Chondrocyte (in vitro differentiated cells): ENCODE measurements at regions not wholly inside any gene's neighbourhood (a gene's known extent, or its start where the extent isn't known, plus 50 kb on each side); places are given as distances from the start of the nearest gene placed in this dataset.

Experiments
- DNase-seq: peaks from one replicate; pipeline ENCODE4 v3.0.0; 2021; ENCODE audit warnings: mixed read lengths, low spot score
- H3K27ac Mint-ChIP-seq: one replicate; pipeline ENCODE4 v1.8.0; 2021; ENCODE audit warnings: mild to moderate bottlenecking, moderate library complexity, mixed read lengths; ENCODE audit not compliant: unreplicated experiment
- H3K27me3 Mint-ChIP-seq: 2 replicates; pipeline ENCODE4 v1.8.0; 2021; ENCODE audit warnings: low read depth, mixed read lengths
- H3K36me3 Mint-ChIP-seq: 2 replicates; pipeline ENCODE4 v1.8.0; 2021; ENCODE audit warnings: low read depth, mixed read lengths
- H3K4me1 Mint-ChIP-seq: 2 replicates; pipeline ENCODE4 v1.8.0; 2021; ENCODE audit warnings: low read depth, mild to moderate bottlenecking, mixed read lengths
- H3K4me3 Mint-ChIP-seq: one replicate; pipeline ENCODE4 v1.8.0; 2021; ENCODE audit warnings: mild to moderate bottlenecking, moderate library complexity, mixed read lengths; ENCODE audit not compliant: unreplicated experiment
- H3K9me3 Mint-ChIP-seq: 2 replicates; pipeline ENCODE4 v1.8.0; 2021; ENCODE audit warnings: low read depth, mixed read lengths
- TF ChIP-seq, protein P1 (sequence below): fragments of 200-600 bp; sonication (generic); IDR thresholded peaks from 2 replicates; pipeline ENCODE4 v1.5.0; 2021; ENCODE audit warnings: antibody characterized with exemption, mild to moderate bottlenecking, moderate library complexity

DNA sequence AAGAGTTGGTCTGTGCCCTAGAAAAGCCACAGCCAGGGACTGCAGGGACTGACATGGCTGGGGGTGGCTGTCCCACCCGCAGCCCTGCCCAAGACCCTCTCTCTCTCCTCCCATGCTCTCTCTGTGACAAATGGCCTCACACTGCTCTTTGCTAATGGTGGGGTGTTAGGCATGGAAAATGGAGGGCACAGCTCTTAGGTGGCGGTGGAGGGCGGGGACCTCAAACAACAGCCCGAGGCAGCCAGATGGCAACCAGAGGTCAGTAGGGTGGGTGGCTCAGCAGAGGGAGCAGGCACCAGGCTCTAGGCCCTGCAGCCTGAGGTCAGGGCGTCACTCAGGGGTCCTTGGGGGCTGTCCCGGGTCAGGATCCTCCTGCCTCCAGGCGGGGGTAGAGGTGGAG, 73.9 kb upstream of the DAB2IP start:
- no peaks in the 10 kb centered on the region for H3K36me3 Mint-ChIP-seq
- no peak overlapping the region for H3K4me3 Mint-ChIP-seq

DNA sequence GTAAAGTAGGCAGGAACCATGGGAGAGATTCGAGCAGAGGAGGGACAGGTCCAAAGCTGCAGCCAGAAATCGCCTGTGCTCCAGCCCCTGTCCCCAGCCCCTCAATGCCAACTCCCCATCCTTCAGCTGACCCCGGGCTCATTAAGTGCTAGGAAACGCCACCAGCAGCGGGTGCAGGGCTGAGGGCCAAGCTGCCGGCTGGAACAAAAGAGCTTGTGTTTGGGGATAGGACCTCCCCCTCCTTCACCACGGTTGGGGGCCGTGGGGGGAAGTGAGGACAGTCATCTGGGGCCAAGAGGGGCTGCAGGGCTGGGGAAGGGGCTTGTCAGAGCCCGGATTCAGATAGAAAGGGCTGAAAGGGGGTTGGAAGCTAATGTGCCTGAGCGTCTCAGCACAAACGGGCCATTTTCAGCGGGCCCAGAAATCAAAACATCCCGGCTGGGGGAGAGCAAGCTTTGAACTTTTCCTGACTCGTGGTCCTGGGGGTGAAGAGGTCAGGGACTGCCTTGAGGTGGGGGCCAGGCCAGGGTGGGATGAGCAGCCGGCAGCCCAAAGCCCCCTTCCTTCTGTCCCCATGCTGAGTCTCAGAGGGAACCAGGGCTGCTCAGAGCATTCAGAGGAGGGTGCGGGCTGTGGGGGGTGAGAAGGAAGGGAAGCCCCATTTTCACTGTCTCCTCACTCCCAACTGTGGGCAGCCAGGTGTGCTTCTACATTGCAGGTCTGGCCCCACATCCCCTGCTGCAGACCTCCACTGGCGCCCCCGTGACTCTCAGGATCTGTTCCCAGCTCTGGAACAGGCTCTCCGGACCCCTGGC, 69.4 kb upstream of the DAB2IP start:
- Mint-ChIP-seq H3K9me3 (no peaks in the 10 kb centered on the region), H3K4me1 (peaks cover 1% of the 10 kb centered on the region), H3K27me3 (peaks cover 8% of the 10 kb centered on the region), H3K27ac (no peak overlapping the region), H3K36me3 (peaks cover 3% of the 10 kb centered on the region), H3K4me3 (no peak overlapping the region)
- TF ChIP-seq, protein P1, sequence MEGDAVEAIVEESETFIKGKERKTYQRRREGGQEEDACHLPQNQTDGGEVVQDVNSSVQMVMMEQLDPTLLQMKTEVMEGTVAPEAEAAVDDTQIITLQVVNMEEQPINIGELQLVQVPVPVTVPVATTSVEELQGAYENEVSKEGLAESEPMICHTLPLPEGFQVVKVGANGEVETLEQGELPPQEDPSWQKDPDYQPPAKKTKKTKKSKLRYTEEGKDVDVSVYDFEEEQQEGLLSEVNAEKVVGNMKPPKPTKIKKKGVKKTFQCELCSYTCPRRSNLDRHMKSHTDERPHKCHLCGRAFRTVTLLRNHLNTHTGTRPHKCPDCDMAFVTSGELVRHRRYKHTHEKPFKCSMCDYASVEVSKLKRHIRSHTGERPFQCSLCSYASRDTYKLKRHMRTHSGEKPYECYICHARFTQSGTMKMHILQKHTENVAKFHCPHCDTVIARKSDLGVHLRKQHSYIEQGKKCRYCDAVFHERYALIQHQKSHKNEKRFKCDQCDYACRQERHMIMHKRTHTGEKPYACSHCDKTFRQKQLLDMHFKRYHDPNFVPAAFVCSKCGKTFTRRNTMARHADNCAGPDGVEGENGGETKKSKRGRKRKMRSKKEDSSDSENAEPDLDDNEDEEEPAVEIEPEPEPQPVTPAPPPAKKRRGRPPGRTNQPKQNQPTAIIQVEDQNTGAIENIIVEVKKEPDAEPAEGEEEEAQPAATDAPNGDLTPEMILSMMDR, result no peak
- DNase-seq, result no peak

More for the DNA sequence above, 73.9 kb upstream of the DAB2IP start:
- TF ChIP-seq, protein P1, result no peak
- peaks cover 4% of the 10 kb centered on the region for H3K27me3 Mint-ChIP-seq
- H3K4me1 Mint-ChIP-seq, result peaks cover 3% of the 10 kb centered on the region
- no peaks in the 10 kb centered on the region for H3K9me3 Mint-ChIP-seq
- H3K27ac Mint-ChIP-seq, result no peak overlapping the region
- no peak for DNase-seq

DNA sequence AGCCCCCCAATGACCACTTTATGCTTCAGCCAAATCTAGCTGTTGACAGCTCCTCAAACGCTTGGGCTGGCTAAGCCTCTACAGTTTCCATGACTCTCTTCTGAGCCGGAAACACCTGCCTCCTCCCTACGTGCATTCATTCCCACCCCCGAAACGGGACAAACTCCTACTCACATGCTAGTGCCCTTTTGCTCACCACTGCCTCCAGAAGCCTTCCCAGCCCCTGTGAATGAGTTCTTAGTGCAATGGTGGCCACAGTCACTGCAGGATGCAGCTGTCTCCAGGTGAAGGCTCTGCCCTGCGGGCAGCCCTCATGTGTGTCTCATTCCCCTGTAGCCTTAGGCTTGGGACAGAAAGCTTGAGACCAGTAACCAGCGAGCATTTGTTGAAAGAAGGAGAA, 68.8 kb upstream of the DAB2IP start:
- Mint-ChIP-seq H3K36me3 (peaks cover 3% of the 10 kb centered on the region), H3K4me3 (no peak overlapping the region), H3K9me3 (no peaks in the 10 kb centered on the region), H3K27me3 (peaks cover 12% of the 10 kb centered on the region), H3K27ac (peak overlapping the region; percentile 49), H3K4me1 (no peaks in the 10 kb centered on the region)
- TF ChIP-seq, protein P1, result no peak
- DNase-seq, result no peak

DNA sequence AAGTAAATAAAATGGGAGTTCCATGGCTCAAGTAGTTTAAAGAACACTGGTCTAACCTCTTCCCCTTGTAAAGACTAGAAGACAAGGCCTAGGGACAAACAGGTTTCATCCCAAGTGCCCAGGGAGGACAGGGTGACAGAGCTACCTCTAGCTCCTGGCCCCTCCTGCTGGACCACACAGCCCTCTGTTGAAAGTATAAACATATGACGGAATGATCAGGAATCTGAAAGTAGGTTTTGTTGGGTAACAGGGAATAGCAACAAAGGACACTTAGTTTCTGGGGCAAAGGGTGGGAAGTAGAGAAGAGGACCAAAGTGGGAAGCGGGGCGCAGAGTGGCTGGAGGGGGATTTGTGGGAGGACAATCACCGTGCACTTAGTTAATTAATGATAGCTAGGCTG, 67.0 kb upstream of the DAB2IP start:
- H3K9me3 Mint-ChIP-seq, result no peaks in the 10 kb centered on the region
- H3K27ac Mint-ChIP-seq, result no peak overlapping the region
- TF ChIP-seq, protein P1, result no peak
- peaks cover 3% of the 10 kb centered on the region for H3K36me3 Mint-ChIP-seq
- DNase-seq, result no peak
- H3K27me3 Mint-ChIP-seq, result peaks cover 15% of the 10 kb centered on the region
- no peaks in the 10 kb centered on the region for H3K4me1 Mint-ChIP-seq
- H3K4me3 Mint-ChIP-seq, result no peak overlapping the region

DNA sequence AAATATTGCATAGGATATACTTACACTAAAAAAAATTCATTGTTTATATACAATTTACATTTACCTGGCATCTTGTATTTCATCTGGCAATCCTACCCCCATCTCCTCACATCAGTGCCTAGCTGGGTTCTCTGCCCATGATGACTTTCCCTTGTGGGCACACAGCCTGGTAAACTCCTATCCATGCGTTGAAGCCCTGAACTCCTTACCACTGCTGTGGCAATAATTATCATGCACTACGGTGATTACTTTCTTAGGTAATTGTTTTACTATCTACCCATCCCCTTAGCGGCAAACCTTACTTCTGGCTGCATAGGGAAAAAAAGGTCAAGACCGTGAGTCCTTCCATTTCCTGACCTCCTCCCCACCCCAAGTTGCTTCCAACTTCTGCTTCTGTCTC, 63.6 kb upstream of the DAB2IP start:
- TF ChIP-seq, protein P1, result no peak
- H3K27ac Mint-ChIP-seq, result no peak overlapping the region
- peaks cover 8% of the 10 kb centered on the region for H3K27me3 Mint-ChIP-seq
- peaks cover 11% of the 10 kb centered on the region for H3K36me3 Mint-ChIP-seq
- no peak for DNase-seq
- no peaks in the 10 kb centered on the region for H3K9me3 Mint-ChIP-seq
- no peak overlapping the region for H3K4me3 Mint-ChIP-seq
- no peaks in the 10 kb centered on the region for H3K4me1 Mint-ChIP-seq
